ENCODE measurements at regions not wholly inside any gene's neighbourhood (a gene's known extent, or its start where the extent isn't known, plus 50 kb on each side); places are given as distances from the start of the nearest gene placed in this dataset.

DNA sequence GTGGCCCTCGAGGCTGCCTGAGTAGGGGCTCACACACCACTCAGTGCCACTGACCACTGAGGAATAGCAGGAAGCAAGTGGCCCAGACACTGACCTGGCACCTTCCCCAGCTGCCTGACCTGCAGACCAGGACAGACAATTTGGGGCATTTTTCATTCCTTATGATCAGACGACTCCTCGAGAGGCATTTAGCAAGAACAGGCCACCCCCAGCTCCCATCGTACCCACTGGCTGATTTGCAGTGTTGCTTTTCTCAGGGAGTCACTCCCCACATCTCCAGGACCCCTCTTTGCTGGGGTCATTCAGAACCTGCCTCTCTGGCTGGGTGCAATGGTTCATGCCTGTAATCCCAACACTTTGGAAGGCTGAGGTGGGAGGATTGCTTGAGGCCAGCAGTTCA is 185.7 kb downstream of the HAUS1 start:
- no peak overlapping the region for H3K4me2 ChIP-seq (ENCODE audit: insufficient read depth, low read length)

DNA sequence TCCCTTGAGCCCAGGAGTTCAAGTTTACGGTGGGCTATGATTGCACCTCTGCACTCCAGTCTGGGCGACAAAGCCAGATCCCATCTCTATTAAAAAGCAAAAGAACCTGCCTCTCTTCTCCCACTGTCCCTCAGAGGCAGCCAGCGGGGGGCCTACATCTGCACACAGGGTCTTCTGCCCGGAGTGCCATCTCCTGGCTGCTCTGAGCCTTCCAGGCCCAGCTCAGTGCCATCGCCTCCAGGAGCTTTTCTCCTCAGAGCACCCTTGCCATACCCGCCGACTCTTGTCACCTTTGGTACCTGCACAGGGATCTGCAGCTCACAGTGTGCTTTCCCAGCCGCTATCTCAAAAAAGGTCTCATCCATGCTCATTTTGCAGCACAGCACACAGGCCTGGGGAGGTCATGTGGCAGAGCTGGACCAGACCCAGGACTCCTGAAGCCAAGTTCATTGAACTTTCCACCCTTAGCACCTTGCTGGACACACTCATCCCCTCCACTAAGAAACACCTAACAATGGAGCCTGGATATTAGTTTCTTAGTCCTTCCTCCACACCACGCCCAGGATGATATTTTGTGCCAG is 186.3 kb downstream of the HAUS1 start:
- no peaks in the 10 kb centered on the region for H3K27me3 ChIP-seq (ENCODE audit: control insufficient read depth in 2 of 2, insufficient read depth in 2 of 2, low read length in 2 of 2)
- dilution Hi-C loops (cut with MboI; ENCODE audit: extremely low pct_ligation_motif_present, low sequenced_read_pairs) (no loop called here), intact Hi-C loops (cut with micrococcal nuclease) (no loop called here)
- POLR2A ChIA-PET = no interaction called here
- H3K9me1 ChIP-seq (replicated peaks; ENCODE audit: control insufficient read depth, extremely low read depth, insufficient read depth, low read length) = no peaks in the 10 kb centered on the region
- no peak overlapping the region for H3K27ac ChIP-seq (ENCODE audit: insufficient read depth, low read depth, low read length)
- H3K4me2 ChIP-seq (ENCODE audit: insufficient read depth, low read length) = no peak overlapping the region
- no peaks in the 10 kb centered on the region for H3K36me3 ChIP-seq (ENCODE audit: control insufficient read depth in 2 of 2, extremely low read depth in 1 of 2, insufficient read depth in 2 of 2, low read length in 2 of 2)
- FAIRE-seq = no peak
- H3K9me3 ChIP-seq (replicated peaks; ENCODE audit: control insufficient read depth, insufficient read depth, low read length) = no peaks in the 10 kb centered on the region
- H2AFZ ChIP-seq (ENCODE audit: low read depth, low read length) = no peak overlapping the region
- no peak overlapping the region for H3K9ac ChIP-seq (replicated peaks; ENCODE audit: extremely low read depth, insufficient read depth, low read length)
- CTCF ChIA-PET = interaction anchor here (1.0 to 2.6 kb wide), 2 partner anchors 10 to 117 kb away, joined by 5 to 10 read pairs; a partner anchor contains a TSS
- H3K4me1 ChIP-seq (ENCODE audit: control insufficient read depth, extremely low read depth, insufficient read depth, low read length) = no peaks in the 10 kb centered on the region
- no peak for DNase-seq (ENCODE audit: low read depth, low spot score)
- H3K79me2 ChIP-seq (ENCODE audit: control insufficient read depth, insufficient read depth, low read length) = no peaks in the 10 kb centered on the region
- no peak for TF ChIP-seq EZH2 (IDR thresholded peaks at IDR 0.05; ENCODE audit: borderline replicate concordance, low read depth, low read length, severe bottlenecking)
- H3K4me3 ChIP-seq (replicated peaks in 1 of 3; ENCODE audit: insufficient read depth in 1 of 3, low read depth in 1 of 3, low read length in 3 of 3) = no peak overlapping the region
- H4K20me1 ChIP-seq (replicated peaks; ENCODE audit: control insufficient read depth, extremely low read depth, insufficient read depth, low read length) = no peaks in the 10 kb centered on the region
- BruUV-seq (replicated peaks) = no TSS peak

More for the DNA sequence above, 185.7 kb downstream of the HAUS1 start:
- Histone ChIP-seq H3K9ac (replicated peaks; ENCODE audit: extremely low read depth, insufficient read depth, low read length) (no peak overlapping the region), H2AFZ (ENCODE audit: low read depth, low read length) (no peak overlapping the region), H3K36me3 (ENCODE audit: control insufficient read depth in 2 of 2, extremely low read depth in 1 of 2, insufficient read depth in 2 of 2, low read length in 2 of 2) (no peaks in the 10 kb centered on the region), H4K20me1 (replicated peaks; ENCODE audit: control insufficient read depth, extremely low read depth, insufficient read depth, low read length) (no peaks in the 10 kb centered on the region), H3K79me2 (ENCODE audit: control insufficient read depth, insufficient read depth, low read length) (no peaks in the 10 kb centered on the region), H3K4me3 (replicated peaks in 1 of 3; ENCODE audit: insufficient read depth in 1 of 3, low read depth in 1 of 3, low read length in 3 of 3) (no peak overlapping the region), H3K27ac (ENCODE audit: insufficient read depth, low read depth, low read length) (no peak overlapping the region), H3K9me1 (replicated peaks; ENCODE audit: control insufficient read depth, extremely low read depth, insufficient read depth, low read length) (no peaks in the 10 kb centered on the region), H3K4me1 (ENCODE audit: control insufficient read depth, extremely low read depth, insufficient read depth, low read length) (no peaks in the 10 kb centered on the region), H3K9me3 (replicated peaks; ENCODE audit: control insufficient read depth, insufficient read depth, low read length) (no peaks in the 10 kb centered on the region), H3K27me3 (ENCODE audit: control insufficient read depth in 2 of 2, insufficient read depth in 2 of 2, low read length in 2 of 2) (no peaks in the 10 kb centered on the region)
- POLR2A ChIA-PET = no interaction called here
- DNase-seq (ENCODE audit: low read depth, low spot score) (no peak), FAIRE-seq (no peak)
- intact Hi-C loops (cut with micrococcal nuclease) = no loop called here
- dilution Hi-C loops (cut with MboI; ENCODE audit: extremely low pct_ligation_motif_present, low sequenced_read_pairs) = no loop called here
- CTCF ChIA-PET = interaction anchor here (1.0 to 2.6 kb wide), 2 partner anchors 9 to 117 kb away, joined by 5 to 10 read pairs; a partner anchor contains a TSS
- no peak for TF ChIP-seq MYC (IDR thresholded peaks at IDR 0.05; ENCODE audit: low read depth, low read length)
- no peak for TF ChIP-seq EZH2 (IDR thresholded peaks at IDR 0.05; ENCODE audit: borderline replicate concordance, low read depth, low read length, severe bottlenecking)
- TF ChIP-seq GATA2 (IDR thresholded peaks at IDR 0.05; ENCODE audit: insufficient read depth, insufficient read length, low read depth, low read length) = no peak
- no peak for TF ChIP-seq POLR2A (IDR thresholded peaks at IDR 0.05; ENCODE audit: low read depth, low read length)
- TF ChIP-seq, protein P1, sequence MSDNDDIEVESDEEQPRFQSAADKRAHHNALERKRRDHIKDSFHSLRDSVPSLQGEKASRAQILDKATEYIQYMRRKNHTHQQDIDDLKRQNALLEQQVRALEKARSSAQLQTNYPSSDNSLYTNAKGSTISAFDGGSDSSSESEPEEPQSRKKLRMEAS (IDR thresholded peaks at IDR 0.05; ENCODE audit: insufficient read depth, insufficient read length) = no peak
- no TSS peak for BruUV-seq (replicated peaks)
